ENCODE measurements at regions not wholly inside any gene's neighbourhood (a gene's known extent, or its start where the extent isn't known, plus 50 kb on each side); places are given as distances from the start of the nearest gene placed in this dataset.

DNA sequence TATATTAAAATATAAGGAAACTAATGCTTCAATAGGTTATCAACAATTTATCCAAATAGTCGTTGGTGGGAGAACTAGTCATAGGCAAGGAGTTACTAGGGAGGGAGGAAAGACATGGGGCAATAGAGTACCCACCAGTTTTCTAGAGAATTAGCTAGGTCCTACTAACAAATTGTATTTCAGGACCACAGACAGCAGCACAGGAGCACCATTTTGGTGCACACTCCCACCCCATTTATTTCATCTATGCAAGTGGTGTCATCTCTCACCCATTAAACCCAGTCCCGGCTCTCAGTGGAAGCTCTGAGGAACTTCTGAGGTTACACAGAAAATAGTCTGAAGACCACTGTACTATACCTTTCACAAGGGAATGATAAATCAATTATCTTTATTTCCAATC, 89.0 kb upstream of the BCAR3 start:
- Histone ChIP-seq H3K36me3 (ENCODE audit: control insufficient read depth in 2 of 2, extremely low read depth in 1 of 2, insufficient read depth in 2 of 2, low read length in 2 of 2) (peaks cover 0 to 4% of the 10 kb centered on the region in 2 experiments), H3K27ac (ENCODE audit: control insufficient read depth, insufficient read depth, low read length) (no peak overlapping the region), H2AFZ (ENCODE audit: control insufficient read depth, low read length) (no peak overlapping the region), H3K79me2 (ENCODE audit: control insufficient read depth, insufficient read depth, low read length) (peaks cover 3% of the 10 kb centered on the region), H4K20me1 (ENCODE audit: control insufficient read depth, extremely low read depth, insufficient read depth, low read length) (no peaks in the 10 kb centered on the region), H3K9me3 (ENCODE audit: control insufficient read depth, low read depth, low read length) (no peaks in the 10 kb centered on the region), H3K4me3 (ENCODE audit: control insufficient read depth in 2 of 3, extremely low read depth in 1 of 3, insufficient read depth in 2 of 3, low read depth in 1 of 3, low read length in 3 of 3) (no peak overlapping the region), H3K4me1 (ENCODE audit: control insufficient read depth, extremely low read depth, insufficient read depth, low read length) (peaks cover 26% of the 10 kb centered on the region), H3K27me3 (ENCODE audit: control insufficient read depth, extremely low read depth, insufficient read depth, low read length) (no peaks in the 10 kb centered on the region), H3K4me2 (ENCODE audit: control insufficient read depth, extremely low read depth, insufficient read depth, low read depth, low read length) (no peak overlapping the region), H3K9ac (ENCODE audit: control insufficient read depth, extremely low read depth, insufficient read depth, low read length) (no peak overlapping the region), H3K9me1 (ENCODE audit: control insufficient read depth, extremely low read depth, insufficient read depth, low read length) (no peaks in the 10 kb centered on the region)
- dilution Hi-C loops (cut with MboI; ENCODE audit: extremely low pct_ligation_motif_present, low sequenced_read_pairs) = no loop called here
- DNase-seq (ENCODE audit: low read depth, low spot score) (no peak), FAIRE-seq (no peak)
- no peak for TF ChIP-seq EZH2 (IDR thresholded peaks at IDR 0.05; ENCODE audit: low read length)
- TF ChIP-seq, protein P1, sequence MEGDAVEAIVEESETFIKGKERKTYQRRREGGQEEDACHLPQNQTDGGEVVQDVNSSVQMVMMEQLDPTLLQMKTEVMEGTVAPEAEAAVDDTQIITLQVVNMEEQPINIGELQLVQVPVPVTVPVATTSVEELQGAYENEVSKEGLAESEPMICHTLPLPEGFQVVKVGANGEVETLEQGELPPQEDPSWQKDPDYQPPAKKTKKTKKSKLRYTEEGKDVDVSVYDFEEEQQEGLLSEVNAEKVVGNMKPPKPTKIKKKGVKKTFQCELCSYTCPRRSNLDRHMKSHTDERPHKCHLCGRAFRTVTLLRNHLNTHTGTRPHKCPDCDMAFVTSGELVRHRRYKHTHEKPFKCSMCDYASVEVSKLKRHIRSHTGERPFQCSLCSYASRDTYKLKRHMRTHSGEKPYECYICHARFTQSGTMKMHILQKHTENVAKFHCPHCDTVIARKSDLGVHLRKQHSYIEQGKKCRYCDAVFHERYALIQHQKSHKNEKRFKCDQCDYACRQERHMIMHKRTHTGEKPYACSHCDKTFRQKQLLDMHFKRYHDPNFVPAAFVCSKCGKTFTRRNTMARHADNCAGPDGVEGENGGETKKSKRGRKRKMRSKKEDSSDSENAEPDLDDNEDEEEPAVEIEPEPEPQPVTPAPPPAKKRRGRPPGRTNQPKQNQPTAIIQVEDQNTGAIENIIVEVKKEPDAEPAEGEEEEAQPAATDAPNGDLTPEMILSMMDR (optimal IDR thresholded peaks at IDR 0.05 in 1 of 3, IDR thresholded peaks at IDR 0.05 in 1 of 3, conservative IDR thresholded peaks at IDR 0.05 in 1 of 3; ENCODE audit: extremely low read depth in 1 of 3, insufficient read depth in 2 of 3, low read length in 3 of 3) = no peak

DNA sequence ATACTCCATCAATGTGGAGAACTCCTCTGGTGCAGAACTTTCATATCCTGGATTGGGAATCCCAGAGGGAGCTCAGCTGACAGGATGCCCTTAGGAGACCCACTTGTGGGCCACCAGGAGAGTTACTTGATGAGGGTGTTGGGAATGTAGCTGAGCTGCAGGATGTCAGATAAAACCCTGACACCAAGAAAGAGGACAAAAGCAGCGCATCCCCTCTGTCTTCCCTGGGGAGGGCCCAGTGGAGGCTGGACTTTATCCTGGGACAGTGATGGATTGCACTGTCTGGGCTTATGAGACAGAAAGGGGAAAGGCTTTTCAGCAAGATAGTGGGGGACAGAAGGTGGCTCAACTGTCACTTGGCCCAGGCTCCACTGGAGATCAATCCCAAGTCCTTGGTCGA, 88.1 kb upstream of the BCAR3 start:
- peaks cover 0 to 4% of the 10 kb centered on the region in 2 experiments for H3K36me3 ChIP-seq (ENCODE audit: control insufficient read depth in 2 of 2, extremely low read depth in 1 of 2, insufficient read depth in 2 of 2, low read length in 2 of 2)
- peaks cover 3% of the 10 kb centered on the region for H3K79me2 ChIP-seq (ENCODE audit: control insufficient read depth, insufficient read depth, low read length)
- DNase-seq (ENCODE audit: low read depth, low spot score) (no peak), FAIRE-seq (no peak)
- H3K9me3 ChIP-seq (ENCODE audit: control insufficient read depth, low read depth, low read length) = no peaks in the 10 kb centered on the region
- H3K4me1 ChIP-seq (ENCODE audit: control insufficient read depth, extremely low read depth, insufficient read depth, low read length) = peaks cover 17% of the 10 kb centered on the region
- no peaks in the 10 kb centered on the region for H3K9me1 ChIP-seq (ENCODE audit: control insufficient read depth, extremely low read depth, insufficient read depth, low read length)
- H2AFZ ChIP-seq (ENCODE audit: control insufficient read depth, low read length) = no peak overlapping the region
- TF ChIP-seq, protein P1 (optimal IDR thresholded peaks at IDR 0.05 in 1 of 3, IDR thresholded peaks at IDR 0.05 in 1 of 3, conservative IDR thresholded peaks at IDR 0.05 in 1 of 3; ENCODE audit: extremely low read depth in 1 of 3, insufficient read depth in 2 of 3, low read length in 3 of 3) = no peak
- TF ChIP-seq EZH2 (IDR thresholded peaks at IDR 0.05; ENCODE audit: low read length) = no peak
- no peaks in the 10 kb centered on the region for H3K27me3 ChIP-seq (ENCODE audit: control insufficient read depth, extremely low read depth, insufficient read depth, low read length)
- H3K9ac ChIP-seq (ENCODE audit: control insufficient read depth, extremely low read depth, insufficient read depth, low read length) = no peak overlapping the region
- H3K4me3 ChIP-seq (ENCODE audit: control insufficient read depth in 2 of 3, extremely low read depth in 1 of 3, insufficient read depth in 2 of 3, low read depth in 1 of 3, low read length in 3 of 3) = no peak overlapping the region
- dilution Hi-C loops (cut with MboI; ENCODE audit: extremely low pct_ligation_motif_present, low sequenced_read_pairs) = no loop called here
- no peak overlapping the region for H3K27ac ChIP-seq (ENCODE audit: control insufficient read depth, insufficient read depth, low read length)
- no peak overlapping the region for H3K4me2 ChIP-seq (ENCODE audit: control insufficient read depth, extremely low read depth, insufficient read depth, low read depth, low read length)
- H4K20me1 ChIP-seq (ENCODE audit: control insufficient read depth, extremely low read depth, insufficient read depth, low read length) = no peaks in the 10 kb centered on the region
